Right lobe of liver (tissue), 4 donors: ENCODE measurements at regions not wholly inside any gene's neighbourhood (a gene's known extent, or its start where the extent isn't known, plus 50 kb on each side); places are given as distances from the start of the nearest gene placed in this dataset.

ENCODE experiments used
- POLR2A ChIP-seq: fragments of 450-650 bp; IDR thresholded peaks from one replicate; pipeline ENCODE4 v1.6.1; 2017; ENCODE audit warnings: antibody characterized with exemption, mild to moderate bottlenecking
- TF ChIP-seq, protein P1 (sequence below), 4 donors: fragments of 200-600 bp in 3 of 4; fragments of 450-650 bp in 1 of 4; IDR thresholded peaks; one replicate each; pipeline versions ENCODE4 v1.5.1 to v1.8.0; 2016 to 2022; ENCODE audit warnings: antibody characterized with exemption in 4 of 4, mild to moderate bottlenecking in 2 of 4
- donor health status: DM: no; HTN: no; CAD: no.
- donor health status: DM: no; HTN: no; CAD: no.
- donor health status: DM: no; HTN: yes; CAD: no.

DNA sequence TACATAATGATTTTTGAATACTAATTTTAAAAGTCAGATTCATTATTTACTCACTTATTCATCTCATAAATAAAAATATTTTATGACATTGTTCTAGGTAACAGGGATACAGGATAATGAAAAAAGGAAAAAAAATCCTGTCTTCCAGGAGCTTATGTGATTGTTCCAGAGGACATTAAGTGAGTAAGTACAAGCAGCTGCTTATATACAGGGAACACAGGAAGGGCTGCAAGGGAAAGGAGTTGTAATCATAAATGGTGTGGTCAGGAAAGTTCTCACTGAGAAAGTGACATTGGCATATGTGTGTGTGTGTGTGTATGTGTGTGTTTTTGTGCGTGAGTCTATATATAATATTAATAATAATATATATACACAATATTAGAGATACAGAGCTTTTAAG lies 121.8 kb downstream of the HAO1 start:
- TF ChIP-seq, protein P1, sequence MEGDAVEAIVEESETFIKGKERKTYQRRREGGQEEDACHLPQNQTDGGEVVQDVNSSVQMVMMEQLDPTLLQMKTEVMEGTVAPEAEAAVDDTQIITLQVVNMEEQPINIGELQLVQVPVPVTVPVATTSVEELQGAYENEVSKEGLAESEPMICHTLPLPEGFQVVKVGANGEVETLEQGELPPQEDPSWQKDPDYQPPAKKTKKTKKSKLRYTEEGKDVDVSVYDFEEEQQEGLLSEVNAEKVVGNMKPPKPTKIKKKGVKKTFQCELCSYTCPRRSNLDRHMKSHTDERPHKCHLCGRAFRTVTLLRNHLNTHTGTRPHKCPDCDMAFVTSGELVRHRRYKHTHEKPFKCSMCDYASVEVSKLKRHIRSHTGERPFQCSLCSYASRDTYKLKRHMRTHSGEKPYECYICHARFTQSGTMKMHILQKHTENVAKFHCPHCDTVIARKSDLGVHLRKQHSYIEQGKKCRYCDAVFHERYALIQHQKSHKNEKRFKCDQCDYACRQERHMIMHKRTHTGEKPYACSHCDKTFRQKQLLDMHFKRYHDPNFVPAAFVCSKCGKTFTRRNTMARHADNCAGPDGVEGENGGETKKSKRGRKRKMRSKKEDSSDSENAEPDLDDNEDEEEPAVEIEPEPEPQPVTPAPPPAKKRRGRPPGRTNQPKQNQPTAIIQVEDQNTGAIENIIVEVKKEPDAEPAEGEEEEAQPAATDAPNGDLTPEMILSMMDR (IDR thresholded peaks at IDR 0.05), result no peak
- TF ChIP-seq POLR2A, result no peak
